ENCODE measurements at regions not wholly inside any gene's neighbourhood (a gene's known extent, or its start where the extent isn't known, plus 50 kb on each side); places are given as distances from the start of the nearest gene placed in this dataset.

DNA sequence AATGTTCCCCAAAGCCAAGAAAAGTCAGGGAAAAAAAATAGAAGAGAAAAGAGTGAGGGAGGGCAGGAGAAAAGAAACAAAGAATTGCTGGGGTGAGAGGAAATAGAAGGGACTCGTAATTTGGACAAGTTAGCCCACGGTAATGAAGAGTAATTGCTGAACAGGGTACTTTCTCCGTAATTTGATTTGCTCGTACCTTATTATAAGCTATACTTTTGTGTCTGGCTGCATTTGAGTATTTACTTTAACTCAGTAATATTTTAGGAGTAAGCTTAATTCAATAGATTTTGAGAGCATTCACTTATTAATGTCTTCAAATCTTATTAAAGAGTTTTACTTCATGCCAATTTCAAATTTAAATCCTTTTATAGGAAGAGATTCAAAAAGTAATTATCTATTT lies 527.5 kb downstream of the COL11A1 start:
- Histone ChIP-seq H3K36me3 (replicated peaks; ENCODE audit: insufficient read depth, low read length) (no peaks in the 10 kb centered on the region), H3K4me3 (ENCODE audit: low read length) (no peak overlapping the region), H2AFZ (ENCODE audit: low read length) (no peak overlapping the region), H3K4me1 (ENCODE audit: low read length) (no peaks in the 10 kb centered on the region), H3F3A (ENCODE audit: insufficient read depth, low read length) (no peaks in the 10 kb centered on the region), H3K9ac (ENCODE audit: low read length) (no peak overlapping the region), H3K4me2 (ENCODE audit: low read depth, low read length) (no peak overlapping the region), H3K27ac (ENCODE audit: low read length) (no peak overlapping the region), H4K20me1 (ENCODE audit: insufficient read depth, low read length) (no peaks in the 10 kb centered on the region), H3K27me3 (replicated peaks; ENCODE audit: insufficient read depth, low read length) (no peaks in the 10 kb centered on the region), H3K79me2 (ENCODE audit: low read length) (no peaks in the 10 kb centered on the region), H3K9me2 (replicated peaks; ENCODE audit: insufficient read depth, low read length) (no peaks in the 10 kb centered on the region), H3K9me3 (replicated peaks; ENCODE audit: insufficient read depth, low read length) (no peaks in the 10 kb centered on the region)
- TF ChIP-seq EZH2 (optimal IDR thresholded peaks at IDR 0.05; ENCODE audit: low read depth, low read length), result no peak
- DNase-seq, result no peak

- Histone ChIP-seq H3K27me3 (replicated peaks; ENCODE audit: insufficient read depth, low read length) (no peaks in the 10 kb centered on the region), H3K4me3 (ENCODE audit: low read length) (no peak overlapping the region), H3K4me2 (ENCODE audit: low read depth, low read length) (no peak overlapping the region), H3K79me2 (ENCODE audit: low read length) (no peaks in the 10 kb centered on the region), H3K27ac (ENCODE audit: low read length) (no peak overlapping the region), H3K9ac (ENCODE audit: low read length) (no peak overlapping the region), H4K20me1 (ENCODE audit: insufficient read depth, low read length) (no peaks in the 10 kb centered on the region), H3K36me3 (replicated peaks; ENCODE audit: insufficient read depth, low read length) (no peaks in the 10 kb centered on the region), H3K9me2 (replicated peaks; ENCODE audit: insufficient read depth, low read length) (no peaks in the 10 kb centered on the region), H3K4me1 (ENCODE audit: low read length) (no peaks in the 10 kb centered on the region), H3F3A (ENCODE audit: insufficient read depth, low read length) (no peaks in the 10 kb centered on the region), H2AFZ (ENCODE audit: low read length) (no peak overlapping the region), H3K9me3 (replicated peaks; ENCODE audit: insufficient read depth, low read length) (no peaks in the 10 kb centered on the region)
- no peak for DNase-seq
- no peak for TF ChIP-seq EZH2phosphoT487 (IDR thresholded peaks at IDR 0.05; ENCODE audit: low read length)
- TF ChIP-seq EZH2 (optimal IDR thresholded peaks at IDR 0.05; ENCODE audit: low read depth, low read length), result no peak
- no peak for TF ChIP-seq CTCF (IDR thresholded peaks at IDR 0.05; ENCODE audit: low read length)
Observed at GRCh38 chr1:102578804-102579203, 529.5 kb downstream of the COL11A1 start.

DNA sequence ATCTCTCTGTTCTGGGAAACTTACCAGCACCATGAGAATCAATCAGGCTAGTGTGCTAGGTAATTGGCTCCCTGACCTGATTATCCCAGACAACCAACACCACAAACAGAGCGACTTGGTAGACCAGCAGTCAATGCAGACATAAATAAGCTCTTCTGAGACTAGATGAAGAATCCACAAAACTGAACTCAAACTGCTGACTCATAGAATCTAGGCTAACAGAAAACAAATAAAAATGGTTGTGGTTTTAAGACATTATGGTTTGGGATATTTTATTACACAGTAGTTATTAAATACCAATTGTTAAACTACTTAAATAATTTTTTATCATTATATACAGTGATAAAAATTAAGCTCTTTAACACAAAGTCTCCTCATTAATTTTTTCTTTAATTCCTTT lies 535.7 kb downstream of the COL11A1 start:
- no peaks in the 10 kb centered on the region for H3F3A ChIP-seq (ENCODE audit: insufficient read depth, low read length)
- no peak overlapping the region for H3K27ac ChIP-seq (ENCODE audit: low read length)
- DNase-seq, result no peak
- no peaks in the 10 kb centered on the region for H3K4me1 ChIP-seq (ENCODE audit: low read length)
- H3K9ac ChIP-seq (ENCODE audit: low read length), result no peak overlapping the region
- H3K4me2 ChIP-seq (ENCODE audit: low read depth, low read length), result no peak overlapping the region
- H3K79me2 ChIP-seq (ENCODE audit: low read length), result no peaks in the 10 kb centered on the region
- H4K20me1 ChIP-seq (ENCODE audit: insufficient read depth, low read length), result no peaks in the 10 kb centered on the region
- TF ChIP-seq EZH2phosphoT487 (IDR thresholded peaks at IDR 0.05; ENCODE audit: low read length) (no peak), CTCF (IDR thresholded peaks at IDR 0.05; ENCODE audit: low read length) (no peak), EZH2 (optimal IDR thresholded peaks at IDR 0.05; ENCODE audit: low read depth, low read length) (no peak)
- no peaks in the 10 kb centered on the region for H3K36me3 ChIP-seq (replicated peaks; ENCODE audit: insufficient read depth, low read length)
- no peaks in the 10 kb centered on the region for H3K9me3 ChIP-seq (replicated peaks; ENCODE audit: insufficient read depth, low read length)
- no peaks in the 10 kb centered on the region for H3K9me2 ChIP-seq (replicated peaks; ENCODE audit: insufficient read depth, low read length)
- no peak overlapping the region for H2AFZ ChIP-seq (ENCODE audit: low read length)
- H3K27me3 ChIP-seq (replicated peaks; ENCODE audit: insufficient read depth, low read length), result no peaks in the 10 kb centered on the region
- H3K4me3 ChIP-seq (ENCODE audit: low read length), result no peak overlapping the region

- H3K27ac ChIP-seq (ENCODE audit: low read length), result no peak overlapping the region
- no peak overlapping the region for H3K4me2 ChIP-seq (ENCODE audit: low read depth, low read length)
- H3K9ac ChIP-seq (ENCODE audit: low read length), result no peak overlapping the region
- DNase-seq, result no peak
- H2AFZ ChIP-seq (ENCODE audit: low read length), result no peak overlapping the region
- no peaks in the 10 kb centered on the region for H4K20me1 ChIP-seq (ENCODE audit: insufficient read depth, low read length)
- no peaks in the 10 kb centered on the region for H3F3A ChIP-seq (ENCODE audit: insufficient read depth, low read length)
- no peaks in the 10 kb centered on the region for H3K27me3 ChIP-seq (replicated peaks; ENCODE audit: insufficient read depth, low read length)
- H3K9me3 ChIP-seq (replicated peaks; ENCODE audit: insufficient read depth, low read length), result no peaks in the 10 kb centered on the region
- no peaks in the 10 kb centered on the region for H3K36me3 ChIP-seq (replicated peaks; ENCODE audit: insufficient read depth, low read length)
- TF ChIP-seq EZH2phosphoT487 (IDR thresholded peaks at IDR 0.05; ENCODE audit: low read length) (no peak), CTCF (IDR thresholded peaks at IDR 0.05; ENCODE audit: low read length) (no peak), EZH2 (optimal IDR thresholded peaks at IDR 0.05; ENCODE audit: low read depth, low read length) (no peak)
- no peak overlapping the region for H3K4me3 ChIP-seq (ENCODE audit: low read length)
- H3K9me2 ChIP-seq (replicated peaks; ENCODE audit: insufficient read depth, low read length), result no peaks in the 10 kb centered on the region
- no peaks in the 10 kb centered on the region for H3K4me1 ChIP-seq (ENCODE audit: low read length)
- no peaks in the 10 kb centered on the region for H3K79me2 ChIP-seq (ENCODE audit: low read length)
Observed at GRCh38 chr1:102566182-102566581, 542.1 kb downstream of the COL11A1 start.

All from MM.1S (cell line).